T-cell (primary cell): ENCODE measurements at regions not wholly inside any gene's neighbourhood (a gene's known extent, or its start where the extent isn't known, plus 50 kb on each side); places are given as distances from the start of the nearest gene placed in this dataset.
A peak's percentile ranks its signal among the peaks of the same experiment; 100 is the strongest.
"Not testable (repeated sequence)": the region's sequence is repeated elsewhere in the genome, so short reads cannot be mapped to it uniquely, and the experiment has no call there.

Experiments
- ATAC-seq, 4 experiments: fragments of 200-7000 bp in 3 of 4; fragments of 150-1000 bp in 1 of 4; cut with Tn5 transposase; replicated peaks in 1 of 4; 1 replicate in 3 of 4; 2 replicates in 1 of 4; pipeline ENCODE4 v1.10.0; 2021; ENCODE audit warnings: moderate library complexity in 3 of 4, mild to moderate bottlenecking in 2 of 4, moderate number of reproducible peaks in 1 of 4
- CTCF ChIA-PET, 2 donors: fragments of 300-600 bp; sonication (Branson Sonifier 250); formaldehyde crosslinking; loops; one replicate each; lab custom pipeline; 2022; ENCODE audit warnings: antibody characterized with exemption in 2 of 2; lab: Charles Lee
- POLR2A ChIA-PET, 2 donors: fragments of 300-600 bp; sonication (Branson Sonifier 250); formaldehyde crosslinking; loops; one replicate each; lab custom pipeline; 2022; ENCODE audit warnings: antibody characterized with exemption in 2 of 2; lab: Charles Lee
- DNase-seq, 35 experiments: peaks; one replicate each; pipeline versions ENCODE4 v3.0.0 to v3.0.0-alpha.2; 2013 to 2023
- H3K27ac ChIP-seq: one replicate; pipeline ENCODE4 v1.5.1; 2013; ENCODE audit warnings: low read length
- H3K27me3 ChIP-seq, 2 experiments: replicated peaks in 1 of 2; 1 replicate in 1 of 2; 2 replicates in 1 of 2; pipeline versions ENCODE4 v1.6.1 to v1.7.0; 2013; ENCODE audit warnings: low read length in 1 of 2, mixed read lengths in 1 of 2; ENCODE audit not compliant: control insufficient read depth in 2 of 2, insufficient read depth in 2 of 2; ENCODE audit errors: extremely low read depth in 1 of 2
- H3K36me3 ChIP-seq, 2 donors: 1 replicate in 1 of 2; 2 replicates in 1 of 2; pipeline versions ENCODE4 v1.6.1 to v1.7.0; 2013; ENCODE audit warnings: low read length in 1 of 2; ENCODE audit not compliant: control insufficient read depth in 2 of 2, insufficient read depth in 1 of 2; ENCODE audit errors: extremely low read depth in 1 of 2
- H3K4me1 ChIP-seq, 2 experiments: 1 replicate in 1 of 2; 2 replicates in 1 of 2; pipeline versions ENCODE4 v1.6.1 to v1.7.0; 2013; ENCODE audit warnings: low read length in 2 of 2, mixed read lengths in 1 of 2; ENCODE audit not compliant: insufficient read depth in 2 of 2, control insufficient read depth in 1 of 2; ENCODE audit errors: extremely low read depth in 1 of 2
- H3K4me3 ChIP-seq, 2 donors: 1 replicate in 1 of 2; 2 replicates in 1 of 2; pipeline versions ENCODE4 v1.5.1 to v1.7.0; 2013; ENCODE audit warnings: mild to moderate bottlenecking in 2 of 2, low read length in 1 of 2, moderate library complexity in 1 of 2; ENCODE audit not compliant: control insufficient read depth in 1 of 2; ENCODE audit errors: extremely low read depth in 1 of 2
- H3K9me3 ChIP-seq: 2 replicates; pipeline ENCODE4 v1.7.0; 2013
- H3K27ac Mint-ChIP-seq, 2 donors: one replicate each; pipeline ENCODE4 v1.8.0; 2020 to 2021; ENCODE audit warnings: mild to moderate bottlenecking in 2 of 2, mixed read lengths in 2 of 2
- H3K27me3 Mint-ChIP-seq, 2 donors: one replicate each; pipeline ENCODE4 v1.8.0; 2021 to 2022; ENCODE audit warnings: mixed read lengths in 2 of 2
- H3K36me3 Mint-ChIP-seq: one replicate; pipeline ENCODE4 v1.8.0; 2021; ENCODE audit warnings: mixed read lengths
- H3K4me1 Mint-ChIP-seq, 3 donors: one replicate each; pipeline ENCODE4 v1.8.0; 2020 to 2022; ENCODE audit warnings: mixed read lengths in 3 of 3, mild to moderate bottlenecking in 1 of 3
- H3K4me3 Mint-ChIP-seq, 3 donors: one replicate each; pipeline ENCODE4 v1.8.0; 2020 to 2022; ENCODE audit warnings: mild to moderate bottlenecking in 3 of 3, mixed read lengths in 3 of 3, moderate library complexity in 3 of 3
- H3K9me3 Mint-ChIP-seq, 3 donors: one replicate each; pipeline ENCODE4 v1.8.0; 2020 to 2022; ENCODE audit warnings: mixed read lengths in 3 of 3
- WGBS: methylation state at CpG from one replicate; pipeline ENCODE4 v1.1.5; 2013; ENCODE audit warnings: missing lambda C conversion rate; ENCODE audit not compliant: insufficient coverage; 5-methylcytosine and 5-hydroxymethylcytosine counted together

- H3K9me3 ChIP-seq = no peaks in the 10 kb centered on the region
- no peak overlapping the region for H3K27ac ChIP-seq
- no peaks in the 10 kb centered on the region for H3K27me3 ChIP-seq
- Mint-ChIP-seq H3K27me3 (no peaks in the 10 kb centered on the region), H3K9me3 (peaks cover 5 to 27% (median 18%) of the 10 kb centered on the region in 3 donors), H3K4me1 (no peaks in the 10 kb centered on the region), H3K27ac (no peak overlapping the region), H3K4me3 (no peak overlapping the region), H3K36me3 (no peaks in the 10 kb centered on the region)
- ChIA-PET CTCF (no interaction called here), POLR2A (no interaction called here)
- no peaks in the 10 kb centered on the region for H3K4me1 ChIP-seq
- H3K4me3 ChIP-seq = no peak overlapping the region
- no CpG with 5 or more reads among the region's 1 CpG for WGBS
- DNase-seq (no peak), ATAC-seq (no peak)
- no peaks in the 10 kb centered on the region for H3K36me3 ChIP-seq
Measured at GRCh38 chr5:123945548-123945947, 433.6 kb downstream of the CSNK1G3 start.

GRCh38 chr5:123943151-123943550, 431.2 kb downstream of the CSNK1G3 start:
- DNase-seq (no peak), ATAC-seq (no peak)
- H3K27ac Mint-ChIP-seq = no peak overlapping the region
- ChIA-PET POLR2A (no interaction called here), CTCF (no interaction called here)
- peaks cover 5 to 27% (median 15%) of the 10 kb centered on the region in 3 donors for H3K9me3 Mint-ChIP-seq
- no peaks in the 10 kb centered on the region for H3K4me1 ChIP-seq
- no peaks in the 10 kb centered on the region for H3K36me3 ChIP-seq
- H3K4me3 Mint-ChIP-seq = no peak overlapping the region
- no peaks in the 10 kb centered on the region for H3K4me1 Mint-ChIP-seq
- H3K4me3 ChIP-seq = no peak overlapping the region
- H3K27me3 Mint-ChIP-seq = no peaks in the 10 kb centered on the region
- H3K27me3 ChIP-seq = no peaks in the 10 kb centered on the region
- H3K36me3 Mint-ChIP-seq = no peaks in the 10 kb centered on the region
- no peaks in the 10 kb centered on the region for H3K9me3 ChIP-seq
- H3K27ac ChIP-seq = no peak overlapping the region

GRCh38 chr5:123940416-123940815, 428.4 kb downstream of the CSNK1G3 start:
- H3K36me3 Mint-ChIP-seq = no peaks in the 10 kb centered on the region
- no peaks in the 10 kb centered on the region for H3K27me3 Mint-ChIP-seq
- Histone ChIP-seq H3K9me3 (no peaks in the 10 kb centered on the region), H3K27me3 (no peaks in the 10 kb centered on the region), H3K4me3 (no peak overlapping the region), H3K36me3 (no peaks in the 10 kb centered on the region), H3K27ac (no peak overlapping the region), H3K4me1 (no peaks in the 10 kb centered on the region)
- H3K4me3 Mint-ChIP-seq = no peak overlapping the region
- ChIA-PET POLR2A (no interaction called here), CTCF (no interaction called here)
- no peaks in the 10 kb centered on the region for H3K4me1 Mint-ChIP-seq
- H3K27ac Mint-ChIP-seq = no peak overlapping the region
- no peak for ATAC-seq
- DNase-seq = no peak
- peaks cover 13 to 43% (median 16%) of the 10 kb centered on the region in 3 donors for H3K9me3 Mint-ChIP-seq

- ChIA-PET POLR2A (no interaction called here), CTCF (no interaction called here)
- ATAC-seq = no peak
- Mint-ChIP-seq H3K27me3 (no peaks in the 10 kb centered on the region), H3K4me3 (no peak overlapping the region), H3K9me3 (peaks cover 10 to 34% (median 11%) of the 10 kb centered on the region in 3 donors), H3K36me3 (no peaks in the 10 kb centered on the region), H3K4me1 (no peaks in the 10 kb centered on the region), H3K27ac (no peak overlapping the region)
- DNase-seq = peak in 1 of 35 experiments; percentile 2
- WGBS = no CpG with 5 or more reads among the region's 6 CpGs
- Histone ChIP-seq H3K36me3 (no peaks in the 10 kb centered on the region), H3K27ac (no peak overlapping the region), H3K27me3 (no peaks in the 10 kb centered on the region), H3K9me3 (no peaks in the 10 kb centered on the region), H3K4me3 (no peak overlapping the region), H3K4me1 (no peaks in the 10 kb centered on the region)
Measured at GRCh38 chr5:123937230-123937629, 425.3 kb downstream of the CSNK1G3 start.

GRCh38 chr5:123936548-123936947, 424.6 kb downstream of the CSNK1G3 start:
- Mint-ChIP-seq H3K27ac (no peak overlapping the region), H3K9me3 (peaks cover 10 to 34% (median 11%) of the 10 kb centered on the region in 3 donors), H3K4me1 (no peaks in the 10 kb centered on the region), H3K27me3 (no peaks in the 10 kb centered on the region), H3K36me3 (no peaks in the 10 kb centered on the region), H3K4me3 (no peak overlapping the region)
- no peak for ATAC-seq
- Histone ChIP-seq H3K4me3 (no peak overlapping the region), H3K36me3 (no peaks in the 10 kb centered on the region), H3K4me1 (no peaks in the 10 kb centered on the region), H3K9me3 (no peaks in the 10 kb centered on the region), H3K27me3 (no peaks in the 10 kb centered on the region), H3K27ac (no peak overlapping the region)
- DNase-seq = no peak
- POLR2A ChIA-PET = no interaction called here
- 95% methylated on average over 4 of the region's 4 CpGs for WGBS
- CTCF ChIA-PET = no interaction called here

GRCh38 chr5:123933812-123934211, 421.8 kb downstream of the CSNK1G3 start:
- ATAC-seq, H3K27ac Mint-ChIP-seq, H3K36me3 Mint-ChIP-seq, DNase-seq, H3K9me3 ChIP-seq, H3K4me1 Mint-ChIP-seq, H3K27ac ChIP-seq, H3K27me3 Mint-ChIP-seq, CTCF ChIA-PET, H3K4me1 ChIP-seq, POLR2A ChIA-PET, H3K4me3 ChIP-seq, H3K4me3 Mint-ChIP-seq, H3K36me3 ChIP-seq, H3K27me3 ChIP-seq: not testable (repeated sequence)
- H3K9me3 Mint-ChIP-seq = peaks cover 7 to 20% (median 11%) of the 10 kb centered on the region in 3 donors
- WGBS = no CpG with 5 or more reads among the region's 7 CpGs

- Mint-ChIP-seq H3K4me3 (no peak overlapping the region), H3K27me3 (no peaks in the 10 kb centered on the region), H3K4me1 (no peaks in the 10 kb centered on the region), H3K27ac (no peak overlapping the region), H3K9me3 (peaks cover 0 to 4% (median 2%) of the 10 kb centered on the region in 3 donors), H3K36me3 (no peaks in the 10 kb centered on the region)
- Histone ChIP-seq H3K27ac (no peak overlapping the region), H3K4me3 (no peak overlapping the region), H3K27me3 (no peaks in the 10 kb centered on the region), H3K4me1 (no peaks in the 10 kb centered on the region), H3K36me3 (no peaks in the 10 kb centered on the region), H3K9me3 (no peaks in the 10 kb centered on the region)
- ATAC-seq = no peak
- WGBS = no CpG with 5 or more reads among the region's 1 CpG
- ChIA-PET POLR2A (no interaction called here), CTCF (no interaction called here)
- DNase-seq = no peak
Measured at GRCh38 chr5:123929055-123929474, 417.1 kb downstream of the CSNK1G3 start.
